GM12875 (cell line): ENCODE measurements at regions not wholly inside any gene's neighbourhood (a gene's known extent, or its start where the extent isn't known, plus 50 kb on each side); places are given as distances from the start of the nearest gene placed in this dataset.

Experiments
- H3K4me3 ChIP-seq: one replicate; pipeline ENCODE4 v1.5.1; 2011; ENCODE audit warnings: low read depth, low read length, control low read depth
- TF ChIP-seq, protein P1 (sequence below): IDR thresholded peaks from 2 replicates; pipeline ENCODE4 v1.5.1; 2011; ENCODE audit warnings: low read depth, mild to moderate bottlenecking, control low read depth, inconsistent platforms, low read length, moderate library complexity, borderline replicate concordance; ENCODE audit not compliant: insufficient read depth

DNA sequence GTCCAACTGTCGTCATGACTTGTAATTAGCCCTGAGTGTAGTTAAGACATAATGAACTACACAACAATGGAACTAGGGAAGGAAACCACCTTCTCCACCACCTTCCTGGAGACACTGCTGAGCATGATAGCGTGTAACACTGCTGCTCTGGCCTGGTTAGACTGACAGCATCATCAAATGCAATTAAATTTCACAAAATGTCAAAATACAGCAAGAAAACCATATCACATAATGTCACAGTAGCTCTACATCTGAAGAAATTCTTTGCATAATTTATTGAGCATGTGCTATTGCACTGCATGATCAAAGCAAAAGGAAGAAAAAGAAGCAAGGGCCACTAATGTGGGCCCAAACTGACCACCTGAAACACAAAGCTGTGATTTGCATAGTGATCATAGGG lies 321.8 kb upstream of the TMTC1 start:
- H3K4me3 ChIP-seq = no peak overlapping the region
- TF ChIP-seq, protein P1, sequence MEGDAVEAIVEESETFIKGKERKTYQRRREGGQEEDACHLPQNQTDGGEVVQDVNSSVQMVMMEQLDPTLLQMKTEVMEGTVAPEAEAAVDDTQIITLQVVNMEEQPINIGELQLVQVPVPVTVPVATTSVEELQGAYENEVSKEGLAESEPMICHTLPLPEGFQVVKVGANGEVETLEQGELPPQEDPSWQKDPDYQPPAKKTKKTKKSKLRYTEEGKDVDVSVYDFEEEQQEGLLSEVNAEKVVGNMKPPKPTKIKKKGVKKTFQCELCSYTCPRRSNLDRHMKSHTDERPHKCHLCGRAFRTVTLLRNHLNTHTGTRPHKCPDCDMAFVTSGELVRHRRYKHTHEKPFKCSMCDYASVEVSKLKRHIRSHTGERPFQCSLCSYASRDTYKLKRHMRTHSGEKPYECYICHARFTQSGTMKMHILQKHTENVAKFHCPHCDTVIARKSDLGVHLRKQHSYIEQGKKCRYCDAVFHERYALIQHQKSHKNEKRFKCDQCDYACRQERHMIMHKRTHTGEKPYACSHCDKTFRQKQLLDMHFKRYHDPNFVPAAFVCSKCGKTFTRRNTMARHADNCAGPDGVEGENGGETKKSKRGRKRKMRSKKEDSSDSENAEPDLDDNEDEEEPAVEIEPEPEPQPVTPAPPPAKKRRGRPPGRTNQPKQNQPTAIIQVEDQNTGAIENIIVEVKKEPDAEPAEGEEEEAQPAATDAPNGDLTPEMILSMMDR = no peak

DNA sequence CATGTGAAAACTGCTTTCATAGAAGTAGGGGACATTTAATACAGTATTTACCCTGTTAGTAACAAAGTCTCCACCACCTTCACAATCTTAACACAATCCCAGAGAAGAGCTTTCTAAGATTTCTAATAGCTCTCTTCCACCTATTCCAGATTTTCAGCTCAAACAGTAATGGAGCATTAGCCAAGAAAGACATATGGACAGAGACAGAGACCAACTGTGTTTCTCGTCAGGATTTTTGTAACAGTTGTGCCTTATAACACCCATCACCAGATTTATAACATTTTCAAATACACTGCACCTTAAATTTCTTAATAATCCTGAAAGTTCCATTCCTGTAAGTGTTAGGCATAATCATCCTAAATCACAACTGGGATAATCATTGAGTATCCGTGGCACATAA lies 321.2 kb upstream of the TMTC1 start:
- TF ChIP-seq, protein P1 = no peak
- H3K4me3 ChIP-seq = no peak overlapping the region

DNA sequence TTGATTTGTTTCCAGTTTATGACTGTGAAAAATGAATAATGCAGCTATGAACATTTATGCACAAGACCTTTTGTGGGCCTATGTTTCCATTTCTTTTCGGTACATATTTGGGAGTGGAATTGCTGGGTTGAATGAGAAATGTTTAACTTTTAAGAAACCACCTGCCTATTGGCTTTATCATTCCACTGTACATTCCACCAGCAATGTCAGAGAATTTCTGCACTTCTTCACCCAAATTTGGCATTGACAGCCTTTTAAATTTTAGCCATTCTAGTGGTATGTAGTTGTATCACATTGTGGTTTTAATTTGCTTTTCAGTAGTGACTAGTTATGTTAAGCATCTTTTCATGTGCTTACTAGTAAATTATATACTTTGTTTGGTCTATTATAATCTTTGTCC lies 317.0 kb upstream of the TMTC1 start:
- TF ChIP-seq, protein P1 = no peak
- no peak overlapping the region for H3K4me3 ChIP-seq

DNA sequence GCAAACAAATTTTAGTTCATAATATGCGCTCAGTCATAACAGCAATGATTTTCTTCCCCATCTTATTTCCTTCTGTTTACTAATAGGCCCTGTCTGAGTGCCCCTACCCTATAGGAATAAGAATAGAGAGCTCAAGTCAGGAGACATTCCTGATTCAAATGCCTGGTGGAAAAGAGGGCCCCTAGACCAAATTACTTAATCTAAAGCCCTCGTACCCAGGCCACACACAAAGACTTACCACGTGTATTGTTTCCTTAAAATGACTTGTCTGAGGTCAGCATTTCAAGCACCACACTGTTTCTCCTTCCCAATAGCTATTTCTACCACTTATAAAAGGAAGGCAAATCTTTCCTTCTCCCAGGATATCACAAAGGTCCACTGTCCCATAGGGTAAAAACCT lies 314.9 kb upstream of the TMTC1 start:
- no peak overlapping the region for H3K4me3 ChIP-seq
- TF ChIP-seq, protein P1 = no peak

DNA sequence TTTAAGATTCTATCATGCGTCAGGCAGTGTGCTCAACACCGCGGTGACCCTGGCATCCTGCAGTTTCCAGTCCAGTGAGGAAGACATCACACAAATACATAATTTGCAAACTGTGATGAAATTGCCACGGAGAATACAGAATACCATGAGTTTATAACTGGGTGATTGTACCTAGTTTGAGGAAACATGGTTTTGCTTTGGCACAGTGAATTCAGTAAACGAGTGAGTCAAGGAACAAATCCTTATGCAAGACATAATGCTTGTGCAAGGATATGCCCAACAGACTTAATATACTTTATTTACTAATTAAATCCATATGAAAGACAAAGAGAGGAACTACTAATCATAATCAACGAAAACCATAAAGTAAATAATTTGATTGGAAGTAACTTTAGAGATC lies 311.8 kb upstream of the TMTC1 start:
- no peak overlapping the region for H3K4me3 ChIP-seq
- TF ChIP-seq, protein P1 = no peak

- TF ChIP-seq, protein P1 = no peak
- H3K4me3 ChIP-seq = no peak overlapping the region
These were observed 309.4 kb upstream of the TMTC1 start for GRCh38 chr12:30092983-30093617.

- TF ChIP-seq, protein P1 = no peak
- no peak overlapping the region for H3K4me3 ChIP-seq
These were observed 306.5 kb upstream of the TMTC1 start for GRCh38 chr12:30090258-30090657.
